ENCODE measurements at regions not wholly inside any gene's neighbourhood (a gene's known extent, or its start where the extent isn't known, plus 50 kb on each side); places are given as distances from the start of the nearest gene placed in this dataset.

GRCh38 chr22:22341736-22342135 is 97.2 kb downstream of the VPREB1 start:
- H3K4me3 ChIP-seq (ENCODE audit: control extremely low read depth in 1 of 5, extremely low read depth in 1 of 5, insufficient read depth in 1 of 5, low read depth in 2 of 5, low read length in 4 of 5): no peak overlapping the region
- DNase-seq: no peak
- no peaks in the 10 kb centered on the region for H3K27me3 ChIP-seq (replicated peaks in 1 of 4; ENCODE audit: control extremely low read depth in 1 of 4, control insufficient read depth in 3 of 4, insufficient read depth in 4 of 4, low read length in 3 of 4)
- H3K4me1 ChIP-seq (ENCODE audit: control insufficient read depth in 2 of 2, insufficient read depth in 2 of 2, low read length in 2 of 2): peaks cover 22 to 26% of the 10 kb centered on the region in 2 donors
- H3K9ac ChIP-seq (ENCODE audit: low read length): no peak overlapping the region
- Mint-ChIP-seq H3K27ac (no peak overlapping the region), H3K4me1 (peaks cover 26% of the 10 kb centered on the region), H3K27me3 (peaks cover 3% of the 10 kb centered on the region), H3K9me3 (ENCODE audit: insufficient read depth) (peaks cover 3% of the 10 kb centered on the region), H3K4me3 (no peak overlapping the region)
- no peak for ATAC-seq (ENCODE audit: low read depth)
- POLR2A ChIA-PET: no interaction called here
- TF ChIP-seq CTCF (IDR thresholded peaks at IDR 0.05): no peak
- TF ChIP-seq EZH2 (IDR thresholded peaks at IDR 0.05; ENCODE audit: borderline replicate concordance, insufficient read depth, low read depth, low read length, poor library complexity, severe bottlenecking): no peak
- H3K36me3 ChIP-seq (replicated peaks in 1 of 2; ENCODE audit: control extremely low read depth in 1 of 2, control insufficient read depth in 1 of 2, extremely low read depth in 1 of 2, insufficient read depth in 2 of 2, low read length in 1 of 2): no peaks in the 10 kb centered on the region
- no peak overlapping the region for H3K4me2 ChIP-seq (replicated peaks; ENCODE audit: low read depth, low read length, poor library complexity, severe bottlenecking)
- 94% methylated on average over 4 of the region's 4 CpGs for WGBS (ENCODE audit: insufficient coverage)
- CTCF ChIA-PET: interaction anchor here (1.6 to 2.1 kb wide), 3 partner anchors 134 to 304 kb away, joined by 4 to 7 read pairs (median 5); no protein-coding TSS in a partner anchor
- H3K27ac ChIP-seq (ENCODE audit: low read length in 2 of 2): no peak overlapping the region
- no peaks in the 10 kb centered on the region for H3K79me2 ChIP-seq (ENCODE audit: control insufficient read depth, insufficient read depth, low read length)
- peaks cover 5% of the 10 kb centered on the region for H4K20me1 ChIP-seq (ENCODE audit: control insufficient read depth, insufficient read depth, low read length, poor library complexity, severe bottlenecking)
- peaks cover 0 to 3% (median 2%) of the 10 kb centered on the region in 3 donors for H3K9me3 ChIP-seq (ENCODE audit: control extremely low read depth in 1 of 3, control insufficient read depth in 2 of 3, insufficient read depth in 1 of 3, low read length in 2 of 3)
- no peak overlapping the region for H2AFZ ChIP-seq (ENCODE audit: insufficient read depth, low read depth, low read length, poor library complexity, severe bottlenecking)
- intact Hi-C loops (cut with micrococcal nuclease): loop anchor here (2.0 kb wide), 1 partner anchor 133 kb away; no protein-coding TSS in a partner anchor

- Mint-ChIP-seq H3K27me3 (no peaks in the 10 kb centered on the region), H3K4me3 (peak overlapping the region; percentile 68), H3K9me3 (ENCODE audit: insufficient read depth) (no peaks in the 10 kb centered on the region), H3K4me1 (peaks cover 27% of the 10 kb centered on the region), H3K27ac (peak overlapping the region; percentile 78)
- ATAC-seq (ENCODE audit: low read depth) (peak; percentile 53), DNase-seq (peak; percentile 75)
- H3K9me3 ChIP-seq (ENCODE audit: control extremely low read depth in 1 of 3, control insufficient read depth in 2 of 3, insufficient read depth in 1 of 3, low read length in 2 of 3): no peaks in the 10 kb centered on the region
- no peak overlapping the region for H2AFZ ChIP-seq (ENCODE audit: insufficient read depth, low read depth, low read length, poor library complexity, severe bottlenecking)
- intact Hi-C loops (cut with micrococcal nuclease): loop anchor here (2.0 kb wide), 1 partner anchor 134 kb away; no protein-coding TSS in a partner anchor
- H3K36me3 ChIP-seq (replicated peaks in 1 of 2; ENCODE audit: control extremely low read depth in 1 of 2, control insufficient read depth in 1 of 2, extremely low read depth in 1 of 2, insufficient read depth in 2 of 2, low read length in 1 of 2): no peaks in the 10 kb centered on the region
- TF ChIP-seq EZH2 (IDR thresholded peaks at IDR 0.05; ENCODE audit: borderline replicate concordance, insufficient read depth, low read depth, low read length, poor library complexity, severe bottlenecking) (no peak), CTCF (IDR thresholded peaks at IDR 0.05) (peak; percentile 96)
- no peak overlapping the region for H3K4me3 ChIP-seq (ENCODE audit: control extremely low read depth in 1 of 5, extremely low read depth in 1 of 5, insufficient read depth in 1 of 5, low read depth in 2 of 5, low read length in 4 of 5)
- WGBS (ENCODE audit: insufficient coverage): 62% methylated on average over 6 of the region's 8 CpGs
- ChIA-PET POLR2A (interaction anchor here (0.6 kb wide), 1 partner anchor 104 kb away, joined by 5 read pairs; no protein-coding TSS in a partner anchor), CTCF (interaction anchor here (0.7 to 2.7 kb wide), 33 partner anchors 10 to 616 kb away, joined by 3 to 13 read pairs (median 4); no protein-coding TSS in a partner anchor)
- no peak overlapping the region for H3K9ac ChIP-seq (ENCODE audit: low read length)
- peaks cover 5% of the 10 kb centered on the region for H4K20me1 ChIP-seq (ENCODE audit: control insufficient read depth, insufficient read depth, low read length, poor library complexity, severe bottlenecking)
- H3K79me2 ChIP-seq (ENCODE audit: control insufficient read depth, insufficient read depth, low read length): no peaks in the 10 kb centered on the region
- peaks cover 22 to 26% of the 10 kb centered on the region in 2 donors for H3K4me1 ChIP-seq (ENCODE audit: control insufficient read depth in 2 of 2, insufficient read depth in 2 of 2, low read length in 2 of 2)
- no peaks in the 10 kb centered on the region for H3K27me3 ChIP-seq (replicated peaks in 1 of 4; ENCODE audit: control extremely low read depth in 1 of 4, control insufficient read depth in 3 of 4, insufficient read depth in 4 of 4, low read length in 3 of 4)
- H3K4me2 ChIP-seq (replicated peaks; ENCODE audit: low read depth, low read length, poor library complexity, severe bottlenecking): peak overlapping the region; percentile 67
- peak overlapping the region; percentile 32 to 39 for H3K27ac ChIP-seq (ENCODE audit: low read length in 2 of 2)
These were observed 98.4 kb downstream of the VPREB1 start for GRCh38 chr22:22342697-22343580.
